Vagina (tissue), 2 donors: ENCODE measurements at regions not wholly inside any gene's neighbourhood (a gene's known extent, or its start where the extent isn't known, plus 50 kb on each side); places are given as distances from the start of the nearest gene placed in this dataset.

ENCODE experiments used
- CTCF ChIP-seq, 3 experiments: fragments of 450-650 bp in 2 of 3; fragments of 200-600 bp in 1 of 3; sonication (generic) in 1 of 3; IDR thresholded peaks; one replicate each; pipeline ENCODE4 v1.5.1; 2017 to 2019; ENCODE audit warnings: antibody characterized with exemption in 3 of 3, mild to moderate bottlenecking in 2 of 3, moderate library complexity in 2 of 3
- POLR2A ChIP-seq, 2 donors: fragments of 450-650 bp; IDR thresholded peaks; one replicate each; pipeline ENCODE4 v1.6.1; 2017; ENCODE audit warnings: antibody characterized with exemption in 2 of 2, mild to moderate bottlenecking in 2 of 2, moderate library complexity in 2 of 2

DNA sequence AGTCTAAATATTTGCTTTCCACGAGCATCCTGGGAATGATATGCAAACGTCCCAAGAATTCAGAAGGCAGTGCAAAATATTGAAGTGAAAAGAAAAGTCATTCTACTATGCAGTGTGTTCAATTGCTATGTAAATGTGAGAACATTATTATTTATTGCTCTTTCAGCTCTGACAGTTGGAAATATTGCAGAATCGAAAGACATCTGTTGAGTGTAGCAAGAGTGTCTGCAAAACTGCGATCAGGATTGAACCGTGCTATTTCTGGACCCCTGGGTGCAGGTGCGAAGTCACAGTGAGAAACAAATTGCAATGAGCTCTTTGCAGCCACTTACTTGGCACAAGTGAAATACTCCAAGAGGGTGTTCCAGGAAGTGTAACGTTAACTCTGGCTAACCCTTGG, 566.4 kb downstream of the AJAP1 start:
- TF ChIP-seq CTCF (IDR thresholded peaks at IDR 0.05) (no peak), POLR2A (IDR thresholded peaks at IDR 0.05) (no peak)
